ENCODE measurements at regions not wholly inside any gene's neighbourhood (a gene's known extent, or its start where the extent isn't known, plus 50 kb on each side); places are given as distances from the start of the nearest gene placed in this dataset.

DNA sequence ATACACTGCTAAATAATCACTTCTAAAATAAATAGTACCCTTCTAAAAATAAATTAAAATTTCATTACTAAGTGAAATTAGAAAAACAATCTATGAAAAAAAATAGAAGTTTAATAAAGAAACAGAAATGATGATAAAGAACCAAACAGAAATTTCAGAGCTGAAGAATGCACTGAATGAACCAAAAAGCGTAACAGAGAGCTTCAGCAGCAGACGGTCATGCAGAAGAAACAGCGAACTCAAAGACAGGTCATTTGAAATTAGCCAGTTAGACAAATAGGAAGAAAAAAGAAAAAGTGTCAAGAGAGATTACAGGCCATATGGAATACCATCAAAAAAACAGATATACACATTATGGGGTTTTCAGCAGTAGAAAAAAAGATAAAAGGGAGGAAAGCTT lies 706.7 kb downstream of the TBC1D32 start:
- FAIRE-seq (no peak), DNase-seq (no peak)
- Histone ChIP-seq H3K27ac (ENCODE audit: low read depth in 2 of 2, low read length in 2 of 2) (no peak overlapping the region), H3K27me3 (ENCODE audit: control insufficient read depth, insufficient read depth, low read length) (no peaks in the 10 kb centered on the region), H3K9me3 (ENCODE audit: control insufficient read depth in 2 of 3, insufficient read depth in 1 of 3, low read length in 3 of 3) (no peaks in the 10 kb centered on the region), H3K4me3 (ENCODE audit: low read length in 3 of 3) (no peak overlapping the region), H3K4me1 (ENCODE audit: control insufficient read depth in 2 of 3, insufficient read depth in 2 of 3, low read depth in 1 of 3, low read length in 3 of 3) (no peaks in the 10 kb centered on the region), H3K9ac (ENCODE audit: low read length in 3 of 3) (no peak overlapping the region), H3K36me3 (ENCODE audit: control insufficient read depth in 2 of 3, insufficient read depth in 3 of 3, low read length in 3 of 3) (no peaks in the 10 kb centered on the region)
- intact Hi-C loops (cut with DNase I), result no loop called here
- TF ChIP-seq, protein P1, sequence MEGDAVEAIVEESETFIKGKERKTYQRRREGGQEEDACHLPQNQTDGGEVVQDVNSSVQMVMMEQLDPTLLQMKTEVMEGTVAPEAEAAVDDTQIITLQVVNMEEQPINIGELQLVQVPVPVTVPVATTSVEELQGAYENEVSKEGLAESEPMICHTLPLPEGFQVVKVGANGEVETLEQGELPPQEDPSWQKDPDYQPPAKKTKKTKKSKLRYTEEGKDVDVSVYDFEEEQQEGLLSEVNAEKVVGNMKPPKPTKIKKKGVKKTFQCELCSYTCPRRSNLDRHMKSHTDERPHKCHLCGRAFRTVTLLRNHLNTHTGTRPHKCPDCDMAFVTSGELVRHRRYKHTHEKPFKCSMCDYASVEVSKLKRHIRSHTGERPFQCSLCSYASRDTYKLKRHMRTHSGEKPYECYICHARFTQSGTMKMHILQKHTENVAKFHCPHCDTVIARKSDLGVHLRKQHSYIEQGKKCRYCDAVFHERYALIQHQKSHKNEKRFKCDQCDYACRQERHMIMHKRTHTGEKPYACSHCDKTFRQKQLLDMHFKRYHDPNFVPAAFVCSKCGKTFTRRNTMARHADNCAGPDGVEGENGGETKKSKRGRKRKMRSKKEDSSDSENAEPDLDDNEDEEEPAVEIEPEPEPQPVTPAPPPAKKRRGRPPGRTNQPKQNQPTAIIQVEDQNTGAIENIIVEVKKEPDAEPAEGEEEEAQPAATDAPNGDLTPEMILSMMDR (IDR thresholded peaks at IDR 0.05; ENCODE audit: borderline replicate concordance, extremely low read depth, insufficient read depth), result no peak

DNA sequence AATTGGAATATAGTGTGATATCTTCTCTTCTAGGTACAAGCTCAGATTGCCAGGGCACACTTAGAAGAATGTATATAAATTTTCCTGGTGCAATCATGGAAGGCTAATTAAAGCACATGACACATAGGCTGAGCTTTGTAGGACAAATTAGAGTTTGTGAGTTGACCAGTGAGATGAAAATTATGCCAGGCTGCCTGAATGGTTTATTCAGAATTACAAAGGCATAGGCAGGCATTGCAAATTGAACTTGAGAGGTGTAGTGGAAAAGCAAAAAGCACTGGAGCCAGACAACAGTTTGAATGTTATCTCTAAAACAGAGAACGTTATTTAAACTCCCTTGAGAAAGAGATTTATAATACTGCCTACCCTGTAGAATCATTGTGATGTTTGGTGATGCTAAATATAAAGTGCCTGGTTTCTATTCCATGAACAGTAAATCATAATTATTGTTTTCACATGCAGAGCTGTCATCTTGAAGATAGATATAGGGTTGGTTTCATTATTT lies 712.1 kb downstream of the TBC1D32 start:
- DNase-seq (no peak), FAIRE-seq (no peak)
- Histone ChIP-seq H3K9ac (ENCODE audit: low read length in 3 of 3) (no peak overlapping the region), H3K4me1 (ENCODE audit: control insufficient read depth in 2 of 3, insufficient read depth in 2 of 3, low read depth in 1 of 3, low read length in 3 of 3) (no peaks in the 10 kb centered on the region), H3K36me3 (ENCODE audit: control insufficient read depth in 2 of 3, insufficient read depth in 3 of 3, low read length in 3 of 3) (no peaks in the 10 kb centered on the region), H3K27ac (ENCODE audit: low read depth in 2 of 2, low read length in 2 of 2) (no peak overlapping the region), H3K9me3 (ENCODE audit: control insufficient read depth in 2 of 3, insufficient read depth in 1 of 3, low read length in 3 of 3) (no peaks in the 10 kb centered on the region), H3K27me3 (ENCODE audit: control insufficient read depth, insufficient read depth, low read length) (no peaks in the 10 kb centered on the region), H3K4me3 (ENCODE audit: low read length in 3 of 3) (no peak overlapping the region)
- intact Hi-C loops (cut with DNase I), result no loop called here
- TF ChIP-seq, protein P1 (IDR thresholded peaks at IDR 0.05; ENCODE audit: borderline replicate concordance, extremely low read depth, insufficient read depth), result no peak

DNA sequence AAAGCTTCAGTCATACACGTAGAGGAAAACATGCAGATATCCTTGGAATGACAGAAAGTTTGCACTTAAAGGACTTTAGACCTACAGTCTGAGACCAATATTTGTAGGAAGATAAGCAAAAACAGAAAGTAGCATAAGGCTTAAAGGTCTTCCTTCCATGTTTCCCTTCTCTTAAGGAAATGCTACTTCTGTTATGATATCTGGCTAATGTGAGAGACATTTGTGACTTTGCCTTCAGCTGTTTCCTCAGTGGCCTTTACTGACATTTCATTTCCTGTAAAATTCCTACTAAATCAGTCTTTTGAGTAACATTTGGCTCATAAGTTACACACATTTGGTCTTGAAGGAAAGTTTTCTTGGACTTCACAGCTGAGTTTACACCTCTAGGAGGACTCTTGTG lies 713.4 kb downstream of the TBC1D32 start:
- Histone ChIP-seq H3K27me3 (ENCODE audit: control insufficient read depth, insufficient read depth, low read length) (no peaks in the 10 kb centered on the region), H3K27ac (ENCODE audit: low read depth in 2 of 2, low read length in 2 of 2) (no peak overlapping the region), H3K9me3 (ENCODE audit: control insufficient read depth in 2 of 3, insufficient read depth in 1 of 3, low read length in 3 of 3) (no peaks in the 10 kb centered on the region), H3K4me3 (ENCODE audit: low read length in 3 of 3) (no peak overlapping the region), H3K9ac (ENCODE audit: low read length in 3 of 3) (no peak overlapping the region), H3K4me1 (ENCODE audit: control insufficient read depth in 2 of 3, insufficient read depth in 2 of 3, low read depth in 1 of 3, low read length in 3 of 3) (no peaks in the 10 kb centered on the region), H3K36me3 (ENCODE audit: control insufficient read depth in 2 of 3, insufficient read depth in 3 of 3, low read length in 3 of 3) (no peaks in the 10 kb centered on the region)
- FAIRE-seq, result no peak
- peak in 1 of 5 donors; percentile 28 for DNase-seq
- TF ChIP-seq, protein P1 (IDR thresholded peaks at IDR 0.05; ENCODE audit: borderline replicate concordance, extremely low read depth, insufficient read depth), result no peak
- intact Hi-C loops (cut with DNase I), result no loop called here

DNA sequence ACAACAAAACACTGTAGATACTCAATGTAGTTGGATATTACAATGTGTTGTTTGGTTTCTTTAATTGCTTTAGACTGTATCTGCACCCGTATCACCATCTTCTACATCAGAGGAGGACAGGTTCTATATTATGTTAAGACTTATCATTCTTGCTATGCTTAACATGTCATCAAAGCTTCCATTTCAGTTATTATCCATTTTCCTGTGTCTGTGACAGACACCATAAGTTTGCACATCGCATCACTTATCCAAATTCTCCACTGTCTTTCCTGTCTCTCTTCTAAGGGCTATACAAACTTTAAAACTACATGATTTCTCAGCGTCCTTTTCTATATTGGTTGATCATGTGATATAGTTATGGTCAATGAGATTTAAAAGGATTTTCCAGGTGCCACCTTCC lies 719.0 kb downstream of the TBC1D32 start:
- no peak overlapping the region for H3K9ac ChIP-seq (ENCODE audit: low read length in 3 of 3)
- no peak for DNase-seq
- H3K4me1 ChIP-seq (ENCODE audit: control insufficient read depth in 2 of 3, insufficient read depth in 2 of 3, low read depth in 1 of 3, low read length in 3 of 3), result no peaks in the 10 kb centered on the region
- no peaks in the 10 kb centered on the region for H3K36me3 ChIP-seq (ENCODE audit: control insufficient read depth in 2 of 3, insufficient read depth in 3 of 3, low read length in 3 of 3)
- FAIRE-seq, result no peak
- no peaks in the 10 kb centered on the region for H3K9me3 ChIP-seq (ENCODE audit: control insufficient read depth in 2 of 3, insufficient read depth in 1 of 3, low read length in 3 of 3)
- TF ChIP-seq, protein P1 (IDR thresholded peaks at IDR 0.05; ENCODE audit: borderline replicate concordance, extremely low read depth, insufficient read depth), result no peak
- H3K27ac ChIP-seq (ENCODE audit: low read depth in 2 of 2, low read length in 2 of 2), result no peak overlapping the region
- H3K27me3 ChIP-seq (ENCODE audit: control insufficient read depth, insufficient read depth, low read length), result no peaks in the 10 kb centered on the region
- no peak overlapping the region for H3K4me3 ChIP-seq (ENCODE audit: low read length in 3 of 3)
- intact Hi-C loops (cut with DNase I), result no loop called here

Data from kidney (tissue), 13 donors.